ES-I3 (cell line): ENCODE measurements at regions not wholly inside any gene's neighbourhood (a gene's known extent, or its start where the extent isn't known, plus 50 kb on each side); places are given as distances from the start of the nearest gene placed in this dataset.

Experiments used
- H3K36me3 ChIP-seq: 2 replicates; pipeline ENCODE4 v1.6.1; 2013; ENCODE audit warnings: mild to moderate bottlenecking, low read length, control low read depth, moderate library complexity; ENCODE audit not compliant: insufficient read depth
- H3K4me1 ChIP-seq: 2 replicates; pipeline ENCODE4 v1.6.1; 2013; ENCODE audit warnings: mild to moderate bottlenecking, control low read depth, low read length; ENCODE audit not compliant: insufficient read depth
- H3K9ac ChIP-seq: 2 replicates; pipeline ENCODE4 v1.6.1; 2013; ENCODE audit warnings: low read depth, mild to moderate bottlenecking, low read length, moderate library complexity
- H3K9me3 ChIP-seq: 2 replicates; pipeline ENCODE4 v1.6.1; 2013; ENCODE audit warnings: mild to moderate bottlenecking, low read length, moderate library complexity; ENCODE audit not compliant: control insufficient read depth, insufficient read depth

- Histone ChIP-seq H3K36me3 (no peaks in the 10 kb centered on the region), H3K4me1 (no peaks in the 10 kb centered on the region), H3K9ac (no peak overlapping the region), H3K9me3 (no peaks in the 10 kb centered on the region)
Observed at GRCh38 chr18:1475867-1476266, 571.2 kb downstream of the ADCYAP1 start.

DNA sequence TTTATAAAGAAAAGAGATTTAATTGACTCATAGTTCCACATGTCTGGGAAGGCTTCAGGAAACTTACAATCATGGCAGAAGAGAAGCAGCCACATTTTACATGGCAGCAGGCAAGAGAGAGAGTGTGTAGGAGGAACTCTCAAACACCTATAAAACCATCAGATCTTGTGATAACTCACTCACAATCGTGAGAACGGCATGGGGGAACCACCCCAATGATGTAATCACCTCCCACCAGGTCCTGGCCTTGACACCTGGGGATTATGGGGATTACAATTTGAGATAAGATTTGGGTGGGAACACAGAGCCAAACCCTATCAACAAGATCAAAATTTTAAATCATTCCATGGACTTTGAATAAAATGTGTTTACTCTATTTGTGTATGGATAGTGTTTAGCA is 575.6 kb downstream of the ADCYAP1 start:
- Histone ChIP-seq H3K9ac (no peak overlapping the region), H3K4me1 (no peaks in the 10 kb centered on the region), H3K9me3 (no peaks in the 10 kb centered on the region), H3K36me3 (no peaks in the 10 kb centered on the region)

- Histone ChIP-seq H3K9ac (no peak overlapping the region), H3K9me3 (no peaks in the 10 kb centered on the region), H3K4me1 (no peaks in the 10 kb centered on the region), H3K36me3 (no peaks in the 10 kb centered on the region)
Observed at GRCh38 chr18:1481577-1481976, 576.9 kb downstream of the ADCYAP1 start.

DNA sequence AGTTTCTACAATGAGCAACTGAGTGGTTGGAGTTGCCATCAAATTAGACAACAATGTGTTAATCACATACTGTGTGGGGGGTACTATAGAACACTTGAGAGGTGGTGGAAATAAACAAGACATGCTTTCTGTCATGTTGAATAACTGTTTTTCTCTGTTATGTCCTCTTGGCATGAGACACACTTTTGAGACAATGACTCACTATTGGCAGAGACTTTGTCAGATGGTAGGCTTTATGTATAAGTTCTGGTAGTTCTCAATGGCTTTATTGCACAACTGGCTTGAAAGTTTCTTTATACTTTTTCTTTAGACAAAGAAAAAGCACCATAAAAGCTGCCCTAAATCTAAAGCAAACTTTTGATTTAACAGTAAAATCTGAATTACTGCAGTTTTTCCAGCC is 578.7 kb downstream of the ADCYAP1 start:
- Histone ChIP-seq H3K9ac (no peak overlapping the region), H3K4me1 (no peaks in the 10 kb centered on the region), H3K9me3 (no peaks in the 10 kb centered on the region), H3K36me3 (no peaks in the 10 kb centered on the region)

GRCh38 chr18:1487457-1487856 is 582.8 kb downstream of the ADCYAP1 start:
- no peaks in the 10 kb centered on the region for H3K9me3 ChIP-seq
- no peaks in the 10 kb centered on the region for H3K4me1 ChIP-seq
- H3K36me3 ChIP-seq = no peaks in the 10 kb centered on the region
- H3K9ac ChIP-seq = no peak overlapping the region

DNA sequence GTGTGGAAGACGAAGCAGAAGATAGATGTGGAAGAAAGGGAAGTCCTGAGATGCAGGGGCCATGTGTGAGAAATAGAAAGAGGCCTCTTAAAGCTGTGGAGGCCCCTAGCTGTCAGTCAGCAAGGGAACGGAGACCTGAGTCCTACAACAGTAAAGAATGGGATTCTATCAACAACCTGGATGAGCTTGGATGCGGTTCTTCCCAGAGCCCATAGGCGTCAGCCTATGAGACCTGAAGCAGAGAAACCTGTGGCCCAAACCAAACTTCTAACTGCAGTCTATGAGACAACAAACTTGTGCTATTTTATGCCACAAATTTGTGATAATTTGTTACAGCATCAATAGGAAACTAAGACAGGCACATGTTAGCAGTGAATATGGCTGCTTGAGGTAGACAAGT is 583.7 kb downstream of the ADCYAP1 start:
- Histone ChIP-seq H3K36me3 (no peaks in the 10 kb centered on the region), H3K4me1 (no peaks in the 10 kb centered on the region), H3K9me3 (no peaks in the 10 kb centered on the region), H3K9ac (no peak overlapping the region)

DNA sequence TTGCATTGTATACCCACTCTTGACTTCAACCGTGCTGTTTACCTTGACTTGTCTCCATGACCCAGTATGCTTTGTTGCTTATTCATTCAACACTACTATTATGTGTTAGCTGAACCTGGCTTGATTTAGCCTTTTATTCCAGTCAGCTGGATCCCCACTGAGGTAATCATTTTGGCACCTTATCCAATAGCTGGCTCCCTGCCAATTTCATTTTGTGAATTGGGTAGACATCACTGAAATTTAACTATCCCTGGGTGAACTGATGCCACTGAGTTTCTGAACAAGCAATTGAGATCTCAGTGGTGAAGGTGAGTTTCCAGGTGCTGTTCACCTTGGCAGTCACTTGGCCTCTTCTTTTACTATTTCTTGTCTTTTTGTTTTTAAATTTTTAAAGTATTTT is 584.3 kb downstream of the ADCYAP1 start:
- Histone ChIP-seq H3K9me3 (no peaks in the 10 kb centered on the region), H3K36me3 (no peaks in the 10 kb centered on the region)

DNA sequence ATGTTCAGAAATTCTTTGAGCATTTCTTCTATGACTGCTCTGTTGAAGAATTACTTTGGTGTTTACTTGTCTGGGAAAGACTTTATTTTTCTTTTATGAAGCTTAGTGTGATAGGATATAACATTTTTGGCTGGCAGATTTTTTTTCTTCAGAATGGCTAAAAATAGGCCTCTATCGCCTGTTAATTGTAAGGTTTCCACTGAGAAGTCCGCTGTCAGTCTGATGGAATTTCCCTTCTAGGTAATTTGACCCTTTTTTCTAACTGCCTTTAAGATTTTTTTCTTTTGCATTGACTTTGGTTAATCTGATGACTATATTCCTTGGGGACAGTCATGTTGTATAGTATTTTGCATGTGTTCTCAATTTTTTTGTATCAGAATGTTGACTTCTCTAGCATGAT is 590.7 kb downstream of the ADCYAP1 start:
- H3K36me3 ChIP-seq = no peaks in the 10 kb centered on the region
- H3K4me1 ChIP-seq = no peaks in the 10 kb centered on the region
- H3K9me3 ChIP-seq = no peaks in the 10 kb centered on the region
- H3K9ac ChIP-seq = no peak overlapping the region

More for the DNA sequence above, 584.3 kb downstream of the ADCYAP1 start:
- Histone ChIP-seq H3K4me1 (no peaks in the 10 kb centered on the region), H3K9ac (no peak overlapping the region)

DNA sequence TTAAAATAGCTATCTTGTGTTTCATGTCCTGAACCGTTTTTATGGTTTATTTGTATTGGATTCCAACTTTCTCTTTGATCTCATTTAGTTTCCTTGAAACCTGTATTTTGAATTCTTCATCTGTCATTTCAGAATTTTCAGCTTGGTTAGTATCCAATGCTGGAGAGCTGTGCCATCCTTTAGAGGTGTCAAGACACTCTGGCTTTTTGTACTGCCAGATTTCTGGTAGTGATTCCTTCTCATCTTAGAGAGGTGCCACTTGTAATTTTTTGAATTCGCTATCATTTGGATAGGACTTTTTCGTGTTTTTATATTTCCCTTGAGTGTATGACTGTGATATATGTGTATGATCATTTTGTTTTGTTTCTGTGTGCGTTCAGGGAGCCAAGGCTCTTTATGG is 591.4 kb downstream of the ADCYAP1 start:
- H3K9me3 ChIP-seq = no peaks in the 10 kb centered on the region
- H3K36me3 ChIP-seq = no peaks in the 10 kb centered on the region
- H3K4me1 ChIP-seq = no peaks in the 10 kb centered on the region
- H3K9ac ChIP-seq = no peak overlapping the region

GRCh38 chr18:1498216-1498615 is 593.5 kb downstream of the ADCYAP1 start:
- Histone ChIP-seq H3K9me3 (no peaks in the 10 kb centered on the region), H3K36me3 (no peaks in the 10 kb centered on the region), H3K9ac (no peak overlapping the region), H3K4me1 (no peaks in the 10 kb centered on the region)

GRCh38 chr18:1499265-1499664 is 594.6 kb downstream of the ADCYAP1 start:
- H3K36me3 ChIP-seq = no peaks in the 10 kb centered on the region
- no peaks in the 10 kb centered on the region for H3K9me3 ChIP-seq
- H3K9ac ChIP-seq = no peak overlapping the region
- H3K4me1 ChIP-seq = no peaks in the 10 kb centered on the region

GRCh38 chr18:1503847-1504246 is 599.2 kb downstream of the ADCYAP1 start:
- no peak overlapping the region for H3K9ac ChIP-seq
- H3K4me1 ChIP-seq = peaks cover 10% of the 10 kb centered on the region; the same call in 1 of the 2 replicates
- no peaks in the 10 kb centered on the region for H3K9me3 ChIP-seq
- H3K36me3 ChIP-seq = no peaks in the 10 kb centered on the region

DNA sequence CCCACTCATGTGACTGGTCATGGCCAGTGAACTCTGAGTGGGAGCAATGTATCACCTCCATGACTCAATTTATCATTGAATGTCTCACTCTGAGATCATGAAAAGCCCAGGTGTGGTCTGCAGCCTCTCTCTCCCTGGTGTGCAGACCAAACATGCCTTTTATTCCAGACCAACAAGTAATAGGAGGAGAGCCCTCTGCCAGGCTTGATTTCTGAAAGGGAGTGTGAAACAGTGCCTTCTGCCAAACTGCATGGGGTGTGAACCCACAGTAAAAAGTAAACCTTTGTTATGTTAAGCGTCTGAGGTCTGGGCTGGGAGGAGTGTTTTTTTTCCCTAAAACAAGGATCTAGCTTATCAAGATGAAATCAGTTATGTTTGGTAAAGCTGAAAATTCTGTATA is 601.2 kb downstream of the ADCYAP1 start:
- Histone ChIP-seq H3K4me1 (peaks cover 10% of the 10 kb centered on the region; the same call in 1 of the 2 replicates), H3K9me3 (no peaks in the 10 kb centered on the region), H3K9ac (no peak overlapping the region), H3K36me3 (no peaks in the 10 kb centered on the region)

GRCh38 chr18:1510542-1511179 is 606.0 kb downstream of the ADCYAP1 start:
- H3K36me3 ChIP-seq = no peaks in the 10 kb centered on the region
- peaks cover 8% of the 10 kb centered on the region; the same call in 1 of the 2 replicates for H3K4me1 ChIP-seq
- H3K9me3 ChIP-seq = no peaks in the 10 kb centered on the region
- no peak overlapping the region for H3K9ac ChIP-seq

DNA sequence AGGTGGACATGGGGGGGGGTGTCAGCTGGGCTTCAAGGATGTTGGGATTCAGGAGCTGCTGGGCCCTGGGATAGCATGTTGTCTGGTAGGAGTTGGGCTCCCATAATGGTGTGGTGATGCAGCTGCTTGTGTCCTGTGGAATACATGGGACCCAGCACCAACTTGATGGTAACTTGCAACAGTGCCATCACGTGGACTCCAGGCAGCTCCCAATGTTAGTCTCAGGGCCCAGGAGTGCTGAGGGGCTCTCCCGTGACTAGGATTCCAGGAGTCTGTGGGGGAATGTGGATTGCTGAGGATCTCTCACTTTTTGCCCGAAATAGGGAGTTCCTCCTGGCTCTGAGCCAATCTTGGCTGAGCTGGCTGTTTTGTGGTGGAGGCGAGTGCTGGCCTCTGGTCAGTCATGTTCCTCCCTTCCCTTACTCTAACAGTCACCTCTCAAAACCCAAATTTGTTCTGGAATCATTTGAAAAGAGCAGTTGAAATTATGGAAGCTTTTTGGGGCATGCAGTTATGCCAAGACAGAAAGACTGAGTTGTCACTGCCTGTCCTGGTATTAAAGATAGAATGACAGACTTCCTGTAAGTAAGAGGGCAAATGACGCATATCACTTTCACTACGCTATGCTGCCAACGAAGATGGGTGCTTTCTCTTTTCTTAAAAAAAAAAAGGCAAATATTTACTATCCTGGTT is 607.1 kb downstream of the ADCYAP1 start:
- no peaks in the 10 kb centered on the region for H3K36me3 ChIP-seq
- H3K9me3 ChIP-seq = no peaks in the 10 kb centered on the region
- no peak overlapping the region for H3K9ac ChIP-seq
- H3K4me1 ChIP-seq = no peaks in the 10 kb centered on the region; the same call in 1 of the 2 replicates
